H1 (cell line): ENCODE measurements at regions not wholly inside any gene's neighbourhood (a gene's known extent, or its start where the extent isn't known, plus 50 kb on each side); places are given as distances from the start of the nearest gene placed in this dataset.

Experiments used
- CTCF ChIA-PET: fragments of 300-600 bp; sonication (Branson Sonifier 250); formaldehyde crosslinking; loops from one replicate; lab custom pipeline; 2021; ENCODE audit not compliant: partially characterized antibody; lab: Charles Lee
- POLR2A ChIA-PET: fragments of 300-600 bp; sonication (Branson Sonifier 250); formaldehyde crosslinking; loops from one replicate; lab custom pipeline; 2021; ENCODE audit warnings: inconsistent platforms; ENCODE audit not compliant: partially characterized antibody; lab: Charles Lee
- DNase-seq, 2 experiments: peaks; one replicate each; pipeline versions ENCODE4 v3.0.0 to v3.0.0-alpha.2; 2010 to 2022; ENCODE audit warnings: low spot score in 2 of 2, low read depth in 1 of 2, mixed read lengths in 1 of 2
- FAIRE-seq: peaks from 2 replicates; lab custom pipeline; 2011; peaks lifted over from hg19 to GRCh38; lab: Jason Lieb, UNC
- H2AFZ ChIP-seq: 2 replicates; pipeline ENCODE4 v1.8.1; 2012; ENCODE audit warnings: low read length, inconsistent platforms
- H2AK5ac ChIP-seq: 2 replicates; pipeline ENCODE4 v1.6.1; 2013; ENCODE audit warnings: low read depth, low read length
- H2BK120ac ChIP-seq: replicated peaks from 2 replicates; pipeline ENCODE3; 2013; ENCODE audit warnings: low read depth, low read length, inconsistent platforms
- H2BK12ac ChIP-seq: 2 replicates; pipeline ENCODE4 v1.6.1; 2013; ENCODE audit warnings: low read depth, low read length
- H2BK15ac ChIP-seq: 2 replicates; pipeline ENCODE4 v1.6.1; 2013; ENCODE audit warnings: low read length
- H2BK20ac ChIP-seq: 2 replicates; pipeline ENCODE4 v1.6.1; 2013; ENCODE audit warnings: low read length
- H2BK5ac ChIP-seq: 2 replicates; pipeline ENCODE4 v1.6.1; 2013; ENCODE audit warnings: low read depth, low read length
- H3K14ac ChIP-seq: 2 replicates; pipeline ENCODE4 v1.6.1; 2013; ENCODE audit warnings: inconsistent platforms; ENCODE audit not compliant: insufficient read length
- H3K18ac ChIP-seq: 2 replicates; pipeline ENCODE4 v1.6.1; 2013; ENCODE audit warnings: low read length; ENCODE audit errors: extremely low read depth
- H3K23ac ChIP-seq: 2 replicates; pipeline ENCODE4 v1.6.1; 2013; ENCODE audit warnings: inconsistent platforms; ENCODE audit not compliant: insufficient read length
- H3K23me2 ChIP-seq: 2 replicates; pipeline ENCODE4 v1.6.1; 2013; ENCODE audit warnings: low read depth, low read length
- H3K27ac ChIP-seq: 2 replicates; pipeline ENCODE4 v1.6.1; 2011; ENCODE audit warnings: low read depth, low read length, inconsistent platforms
- H3K27me3 ChIP-seq, 4 experiments: replicated peaks in 1 of 4; 1 replicate in 1 of 4; 2 replicates in 3 of 4; pipeline versions ENCODE4 v1.6.1 to v1.8.1; 2011 to 2013; ENCODE audit warnings: low read length in 3 of 4, mild to moderate bottlenecking in 3 of 4, inconsistent platforms in 2 of 4, mixed read lengths in 2 of 4, moderate library complexity in 1 of 4; ENCODE audit not compliant: control insufficient read depth in 3 of 4, insufficient read depth in 3 of 4; ENCODE audit errors: extremely low read depth in 1 of 4
- H3K36me3 ChIP-seq, 4 experiments: 2 replicates each; pipeline versions ENCODE4 v1.6.1 to v1.8.1; 2011 to 2013; ENCODE audit warnings: mild to moderate bottlenecking in 4 of 4, low read length in 3 of 4, moderate library complexity in 2 of 4, control low read depth in 1 of 4, inconsistent platforms in 1 of 4; ENCODE audit not compliant: insufficient read depth in 4 of 4, control insufficient read depth in 2 of 4
- H3K4ac ChIP-seq: replicated peaks from 2 replicates; pipeline ENCODE3; 2013; ENCODE audit warnings: low read length, low read depth, mixed read lengths, inconsistent platforms; ENCODE audit not compliant: insufficient read length
- H3K4me1 ChIP-seq, 4 experiments: replicated peaks in 1 of 4; 1 replicate in 1 of 4; 2 replicates in 3 of 4; pipeline versions ENCODE4 v1.6.1 to v1.8.1; 2011 to 2013; ENCODE audit warnings: low read length in 3 of 4, inconsistent platforms in 2 of 4, mixed read lengths in 1 of 4; ENCODE audit not compliant: insufficient read depth in 4 of 4, control insufficient read depth in 3 of 4
- H3K4me2 ChIP-seq, 2 experiments: 2 replicates each; pipeline versions ENCODE4 v1.6.1 to v1.8.1; 2011 to 2013; ENCODE audit warnings: low read depth in 2 of 2, low read length in 2 of 2, control low read depth in 1 of 2, inconsistent platforms in 1 of 2, mild to moderate bottlenecking in 1 of 2; ENCODE audit not compliant: insufficient read depth in 1 of 2
- H3K4me3 ChIP-seq, 4 experiments: fragments of 200-600, 300-600 bp in 1 of 4; sonication (generic), shearing (Covaris generic), sonication (Bioruptor Twin) in 1 of 4; 2 replicates each; pipeline versions ENCODE4 v1.5.1 to v1.8.1; 2011 to 2016; ENCODE audit warnings: low read length in 4 of 4, low read depth in 3 of 4, control low read depth in 2 of 4, inconsistent platforms in 2 of 4, mild to moderate bottlenecking in 2 of 4, mixed read lengths in 1 of 4, moderate library complexity in 1 of 4; ENCODE audit not compliant: insufficient read depth in 2 of 4; ENCODE audit errors: extremely low read depth in 1 of 4
- H3K56ac ChIP-seq: replicated peaks from 2 replicates; pipeline ENCODE3; 2013; ENCODE audit warnings: low read depth, mild to moderate bottlenecking, mixed read lengths, low read length, inconsistent platforms; ENCODE audit not compliant: insufficient read length
- H3K79me1 ChIP-seq: 2 replicates; pipeline ENCODE4 v1.6.1; 2013; ENCODE audit warnings: low read depth, low read length, control low read depth
- H3K79me2 ChIP-seq, 2 experiments: 2 replicates each; pipeline versions ENCODE4 v1.6.1 to v1.8.1; 2012 to 2013; ENCODE audit warnings: low read length in 2 of 2, mild to moderate bottlenecking in 2 of 2, inconsistent platforms in 1 of 2; ENCODE audit not compliant: insufficient read depth in 2 of 2, control insufficient read depth in 1 of 2
- H3K9ac ChIP-seq, 4 experiments: replicated peaks in 1 of 4; 1 replicate in 1 of 4; 2 replicates in 3 of 4; pipeline versions ENCODE4 v1.6.1 to v1.8.1; 2011 to 2013; ENCODE audit warnings: low read depth in 3 of 4, low read length in 3 of 4, control low read depth in 2 of 4, mild to moderate bottlenecking in 2 of 4, moderate library complexity in 2 of 4, inconsistent platforms in 1 of 4; ENCODE audit errors: extremely low read depth in 1 of 4
- H3K9me3 ChIP-seq, 2 experiments: 2 replicates each; pipeline versions ENCODE4 v1.6.1 to v1.8.1; 2012 to 2013; ENCODE audit warnings: mild to moderate bottlenecking in 2 of 2, moderate library complexity in 2 of 2, control low read depth in 1 of 2, inconsistent platforms in 1 of 2, low read depth in 1 of 2, low read length in 1 of 2, mixed read lengths in 1 of 2; ENCODE audit not compliant: insufficient read depth in 2 of 2
- H4K20me1 ChIP-seq, 2 experiments: replicated peaks in 1 of 2; 2 replicates each; pipeline versions ENCODE3 to v1.8.1; 2011 to 2013; ENCODE audit warnings: inconsistent platforms in 2 of 2, low read length in 2 of 2, mild to moderate bottlenecking in 1 of 2; ENCODE audit not compliant: insufficient read depth in 2 of 2, control insufficient read depth in 1 of 2
- H4K5ac ChIP-seq: 2 replicates; pipeline ENCODE4 v1.6.1; 2013; ENCODE audit warnings: low read length, low read depth, mixed read lengths, inconsistent platforms; ENCODE audit not compliant: insufficient read length
- H4K8ac ChIP-seq: 2 replicates; pipeline ENCODE4 v1.8.0; 2013; ENCODE audit warnings: mild to moderate bottlenecking, moderate library complexity, low read length, inconsistent platforms; ENCODE audit not compliant: insufficient read depth; ENCODE audit errors: extremely low read depth
- H4K91ac ChIP-seq: replicated peaks from 2 replicates; pipeline ENCODE3; 2013; ENCODE audit warnings: low read length, mixed read lengths, inconsistent platforms; ENCODE audit not compliant: insufficient read length
- BACH1 ChIP-seq: IDR thresholded peaks from 2 replicates; pipeline ENCODE4 v1.6.1; 2012; ENCODE audit warnings: low read length, improper control_type of control experiment
- E2F6 ChIP-seq: IDR thresholded peaks from 2 replicates; pipeline ENCODE4 v1.6.1; 2012; ENCODE audit warnings: inconsistent platforms
- EGR1 ChIP-seq: IDR thresholded peaks from 2 replicates; pipeline ENCODE4 v1.6.1; 2011; ENCODE audit warnings: low read depth, low read length, borderline replicate concordance
- EZH2 ChIP-seq: fragments of 200-600 bp; sonication (generic); IDR thresholded peaks from 2 replicates; pipeline ENCODE4 v1.7.1; 2012; ENCODE audit warnings: low read depth, mild to moderate bottlenecking, moderate library complexity, low read length, inconsistent platforms; ENCODE audit not compliant: severe bottlenecking
- HDAC6 ChIP-seq: IDR thresholded peaks from one replicate; pipeline ENCODE4 v1.7.1; 2012; ENCODE audit warnings: low read depth, mild to moderate bottlenecking, inconsistent platforms, low read length, moderate library complexity
- KDM4A ChIP-seq: IDR thresholded peaks from one replicate; pipeline ENCODE4 v1.7.1; 2012; ENCODE audit warnings: low read depth, mild to moderate bottlenecking, moderate library complexity, low read length, inconsistent platforms; ENCODE audit not compliant: severe bottlenecking
- PHF8 ChIP-seq: fragments of 200-600 bp; sonication (generic); conservative IDR thresholded peaks from 2 replicates; pipeline ENCODE4 v1.7.1; 2012; ENCODE audit warnings: low read depth, mild to moderate bottlenecking, inconsistent platforms, low read length, moderate library complexity
- POU5F1 ChIP-seq: IDR thresholded peaks from 2 replicates; pipeline ENCODE4 v1.6.1; 2011; ENCODE audit warnings: low read depth, mild to moderate bottlenecking, low read length, moderate library complexity
- SIN3A ChIP-seq, 2 experiments: IDR thresholded peaks in 1 of 2; conservative IDR thresholded peaks in 1 of 2; 2 replicates each; pipeline ENCODE4 v1.6.1; 2011 to 2012; ENCODE audit warnings: low read length in 2 of 2, improper control_type of control experiment in 1 of 2, low read depth in 1 of 2, mild to moderate bottlenecking in 1 of 2
- SUZ12 ChIP-seq: fragments of 200-600 bp; sonication (generic); IDR thresholded peaks from 2 replicates; pipeline ENCODE4 v1.6.1; 2012; ENCODE audit warnings: mild to moderate bottlenecking, inconsistent platforms, low read length, moderate library complexity, mixed read lengths
- TAF1 ChIP-seq: IDR thresholded peaks from 2 replicates; pipeline ENCODE4 v1.6.1; 2011; ENCODE audit warnings: mild to moderate bottlenecking, low read depth, low read length
- WGBS, 2 experiments: shearing (Covaris generic) in 1 of 2; methylation state at CpG; one replicate each; pipeline versions ENCODE4 v1.1.6 to v1.1.7; 2013 to 2015; ENCODE audit warnings: low lambda C conversion rate in 2 of 2, mixed read lengths in 2 of 2, inconsistent platforms in 1 of 2, low coverage in 1 of 2, missing lambda C conversion rate in 1 of 2; ENCODE audit not compliant: insufficient replicate concordance in 2 of 2, insufficient coverage in 1 of 2, insufficient read length in 1 of 2; ENCODE audit errors: extremely low coverage in 1 of 2, missing lambda C conversion rate in 1 of 2; 5-methylcytosine and 5-hydroxymethylcytosine counted together

- H4K20me1 ChIP-seq = no peaks in the 10 kb centered on the region
- no peaks in the 10 kb centered on the region for H3K79me2 ChIP-seq
- H3K27me3 ChIP-seq = no peaks in the 10 kb centered on the region
- no peak for FAIRE-seq
- no peaks in the 10 kb centered on the region for H3K23me2 ChIP-seq
- H4K91ac ChIP-seq = no peak overlapping the region
- no peak overlapping the region for H2BK20ac ChIP-seq
- H3K4me1 ChIP-seq = no peaks in the 10 kb centered on the region
- POLR2A ChIA-PET = no interaction called here
- H4K8ac ChIP-seq = no peak overlapping the region
- no peak overlapping the region for H4K5ac ChIP-seq
- H3K23ac ChIP-seq = no peak overlapping the region
- H3K56ac ChIP-seq = no peak overlapping the region
- H3K18ac ChIP-seq = no peak overlapping the region
- no peak overlapping the region for H2BK12ac ChIP-seq
- no peak overlapping the region for H2AFZ ChIP-seq
- DNase-seq = no peak
- no peak overlapping the region for H3K27ac ChIP-seq
- no peak overlapping the region for H3K4me2 ChIP-seq
- H2BK15ac ChIP-seq = no peak overlapping the region
- no peaks in the 10 kb centered on the region for H3K9me3 ChIP-seq
- no peak overlapping the region for H3K4ac ChIP-seq
- no peak overlapping the region for H2AK5ac ChIP-seq
- H2BK5ac ChIP-seq = no peak overlapping the region
- CTCF ChIA-PET = interaction anchor here (1.1 kb wide), 1 partner anchor 9 kb away, joined by 3 read pairs; no protein-coding TSS in a partner anchor
- no peak overlapping the region for H3K9ac ChIP-seq
- H2BK120ac ChIP-seq = no peak overlapping the region
- 96% methylated on average over 5 of the region's 5 CpGs; no CpG with 5 or more reads in 1 of the 2 experiments for WGBS, 2 experiments
- no peaks in the 10 kb centered on the region for H3K79me1 ChIP-seq
- no peaks in the 10 kb centered on the region for H3K36me3 ChIP-seq
- H3K14ac ChIP-seq = no peak overlapping the region
- no peak overlapping the region for H3K4me3 ChIP-seq
- TF ChIP-seq KDM4A (no peak), BACH1 (no peak), EZH2 (no peak), SUZ12 (no peak), PHF8 (no peak), TAF1 (no peak), POU5F1 (no peak), EGR1 (no peak), HDAC6 (no peak), SIN3A (conservative IDR thresholded peaks at IDR 0.05 in 1 of 2, IDR thresholded peaks at IDR 0.05 in 1 of 2; ENCODE audit: low read depth in 1 of 2, low read length in 2 of 2) (no peak), E2F6 (no peak)
Measured at GRCh38 chr10:62545160-62546066, 171.2 kb downstream of the ZNF365 start.
